Suppressor macrophage treated with lipopolysaccharide for 4 hours (primary cell): ENCODE measurements at regions not wholly inside any gene's neighbourhood (a gene's known extent, or its start where the extent isn't known, plus 50 kb on each side); places are given as distances from the start of the nearest gene placed in this dataset.

Source experiments
- DNase-seq: peaks from one replicate; pipeline ENCODE4 v3.0.0-alpha.2; 2020

- no peak for DNase-seq
These were observed 90.1 kb upstream of the CELF2 start for GRCh38 chr10:10927608-10928007.

- DNase-seq, result no peak
These were observed 86.5 kb upstream of the CELF2 start for GRCh38 chr10:10930979-10931743.

- DNase-seq, result no peak
These were observed 82.6 kb upstream of the CELF2 start for GRCh38 chr10:10935032-10935431.

GRCh38 chr10:10938676-10939075 is 79.0 kb upstream of the CELF2 start:
- DNase-seq, result no peak

- no peak for DNase-seq
These were observed 76.4 kb upstream of the CELF2 start for GRCh38 chr10:10941127-10941730.

- DNase-seq, result no peak
These were observed 75.2 kb upstream of the CELF2 start for GRCh38 chr10:10942441-10942840.

- no peak for DNase-seq
These were observed 71.6 kb upstream of the CELF2 start for GRCh38 chr10:10946081-10946480.

GRCh38 chr10:10946801-10947200 is 70.9 kb upstream of the CELF2 start:
- DNase-seq, result no peak

GRCh38 chr10:10951675-10952074 is 66.0 kb upstream of the CELF2 start:
- DNase-seq, result no peak

- DNase-seq, result no peak
These were observed 64.9 kb upstream of the CELF2 start for GRCh38 chr10:10952800-10953199.

GRCh38 chr10:10956681-10957542 is 60.8 kb upstream of the CELF2 start:
- DNase-seq, result no peak

GRCh38 chr10:10958041-10958440 is 59.6 kb upstream of the CELF2 start:
- no peak for DNase-seq

GRCh38 chr10:10959666-10960065 is 58.0 kb upstream of the CELF2 start:
- no peak for DNase-seq

- no peak for DNase-seq
These were observed 57.1 kb upstream of the CELF2 start for GRCh38 chr10:10960534-10960933.

- no peak for DNase-seq
These were observed 56.6 kb upstream of the CELF2 start for GRCh38 chr10:10961072-10961471.

GRCh38 chr10:10967029-10967428 is 50.6 kb upstream of the CELF2 start:
- no peak for DNase-seq

GRCh38 chr10:10967581-10968256 is 50.0 kb upstream of the CELF2 start:
- DNase-seq, result no peak
